ENCODE measurements at regions not wholly inside any gene's neighbourhood (a gene's known extent, or its start where the extent isn't known, plus 50 kb on each side); places are given as distances from the start of the nearest gene placed in this dataset.

DNA sequence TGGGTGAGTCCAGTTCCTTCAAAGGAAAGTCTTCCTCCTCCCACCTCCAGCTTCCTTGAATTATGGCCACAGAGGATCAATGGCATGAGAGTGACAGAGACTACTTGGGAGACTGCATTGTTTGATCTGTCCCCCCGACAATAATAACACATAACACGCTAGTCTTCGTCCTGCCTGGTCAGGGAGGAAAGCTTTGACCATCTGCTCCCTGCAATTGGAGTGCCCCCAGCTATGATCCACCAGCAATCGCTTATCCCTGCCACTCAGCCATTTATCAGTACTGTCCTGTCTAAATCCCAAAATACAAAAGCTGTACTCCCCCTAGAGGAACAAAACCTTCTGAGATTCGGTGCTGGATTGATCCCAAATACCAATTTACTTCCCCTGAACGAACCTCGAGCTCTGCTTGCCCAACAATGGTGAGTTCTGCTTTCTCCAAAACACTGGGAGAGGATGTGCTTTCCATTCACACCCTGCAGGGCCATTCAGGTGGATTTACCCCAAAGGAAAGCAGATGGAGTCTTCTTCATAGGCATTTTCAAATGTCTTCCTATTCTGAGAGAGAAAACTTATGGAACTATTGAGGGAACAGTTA, 466.7 kb downstream of the TSHZ3 start:
- peaks cover 0 to 3% of the 10 kb centered on the region in 2 donors for H3K9me3 ChIP-seq (replicated peaks in 1 of 2; ENCODE audit: control insufficient read depth in 1 of 2, insufficient read depth in 1 of 2, low read length in 2 of 2)
- H3K27ac ChIP-seq (ENCODE audit: low read depth in 1 of 2, low read length in 2 of 2): no peak overlapping the region
- 52% methylated on average over 7 of the region's 7 CpGs for WGBS (ENCODE audit: insufficient coverage)
- peaks cover 31 to 33% of the 10 kb centered on the region in 2 donors for H3K4me1 ChIP-seq (ENCODE audit: control insufficient read depth in 1 of 2, insufficient read depth in 2 of 2, low read length in 2 of 2)
- Mint-ChIP-seq H3K4me3 (no peak overlapping the region), H3K9me3 (peaks cover 0 to 6% (median 2%) of the 10 kb centered on the region in 7 donors), H3K4me1 (peaks cover 23% of the 10 kb centered on the region), H3K27ac (no peak overlapping the region), H3K36me3 (no peaks in the 10 kb centered on the region), H3K27me3 (ENCODE audit: low read depth in 3 of 3) (peaks cover 0 to 7% (median 3%) of the 10 kb centered on the region in 3 donors)
- no peaks in the 10 kb centered on the region for H3K36me3 ChIP-seq (replicated peaks in 1 of 2; ENCODE audit: control insufficient read depth in 1 of 2, insufficient read depth in 2 of 2, low read length in 2 of 2)
- H3K4me3 ChIP-seq (replicated peaks in 1 of 3; ENCODE audit: low read depth in 2 of 3, low read length in 3 of 3): no peak overlapping the region
- H3K9ac ChIP-seq (ENCODE audit: insufficient read depth, low read length, poor library complexity, severe bottlenecking): no peak overlapping the region
- TF ChIP-seq, protein P1, sequence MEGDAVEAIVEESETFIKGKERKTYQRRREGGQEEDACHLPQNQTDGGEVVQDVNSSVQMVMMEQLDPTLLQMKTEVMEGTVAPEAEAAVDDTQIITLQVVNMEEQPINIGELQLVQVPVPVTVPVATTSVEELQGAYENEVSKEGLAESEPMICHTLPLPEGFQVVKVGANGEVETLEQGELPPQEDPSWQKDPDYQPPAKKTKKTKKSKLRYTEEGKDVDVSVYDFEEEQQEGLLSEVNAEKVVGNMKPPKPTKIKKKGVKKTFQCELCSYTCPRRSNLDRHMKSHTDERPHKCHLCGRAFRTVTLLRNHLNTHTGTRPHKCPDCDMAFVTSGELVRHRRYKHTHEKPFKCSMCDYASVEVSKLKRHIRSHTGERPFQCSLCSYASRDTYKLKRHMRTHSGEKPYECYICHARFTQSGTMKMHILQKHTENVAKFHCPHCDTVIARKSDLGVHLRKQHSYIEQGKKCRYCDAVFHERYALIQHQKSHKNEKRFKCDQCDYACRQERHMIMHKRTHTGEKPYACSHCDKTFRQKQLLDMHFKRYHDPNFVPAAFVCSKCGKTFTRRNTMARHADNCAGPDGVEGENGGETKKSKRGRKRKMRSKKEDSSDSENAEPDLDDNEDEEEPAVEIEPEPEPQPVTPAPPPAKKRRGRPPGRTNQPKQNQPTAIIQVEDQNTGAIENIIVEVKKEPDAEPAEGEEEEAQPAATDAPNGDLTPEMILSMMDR (IDR thresholded peaks at IDR 0.05): peak; percentile 27
- intact Hi-C loops (cut with micrococcal nuclease): no loop called here
- H4K20me1 ChIP-seq (ENCODE audit: insufficient read depth, low read length): no peaks in the 10 kb centered on the region
- peak; percentile 21 to 44 (median 36) for DNase-seq
- no peak overlapping the region for H3K4me2 ChIP-seq (replicated peaks; ENCODE audit: extremely low read depth, low read length, poor library complexity, severe bottlenecking)
- H3K79me2 ChIP-seq (ENCODE audit: insufficient read depth, low read length): no peaks in the 10 kb centered on the region
- H3K27me3 ChIP-seq (ENCODE audit: control insufficient read depth in 2 of 2, insufficient read depth in 2 of 2, low read length in 2 of 2): no peaks in the 10 kb centered on the region
- H2AFZ ChIP-seq (ENCODE audit: insufficient read depth, low read depth, low read length, poor library complexity, severe bottlenecking): no peak overlapping the region

DNA sequence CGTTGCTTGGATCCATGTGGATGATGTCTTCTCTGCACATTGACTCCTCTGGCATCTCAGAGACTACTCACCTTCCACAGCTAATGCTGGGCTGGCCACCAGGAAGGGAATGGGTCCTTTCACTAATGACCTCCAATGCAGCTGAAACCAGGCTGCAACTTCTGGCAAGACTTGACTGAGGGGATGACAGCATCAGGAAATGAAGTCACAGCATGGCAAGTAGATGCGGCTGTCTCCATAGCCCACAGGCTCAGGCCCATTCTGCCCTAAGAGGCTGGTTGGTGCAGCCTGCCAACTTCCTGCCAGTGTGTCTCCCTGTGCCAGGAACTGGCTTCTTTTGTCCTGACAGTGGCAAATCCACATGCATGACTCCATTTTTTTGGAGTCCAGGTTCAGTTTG, 467.3 kb downstream of the TSHZ3 start:
- Histone ChIP-seq H3K4me3 (replicated peaks in 1 of 3; ENCODE audit: low read depth in 2 of 3, low read length in 3 of 3) (no peak overlapping the region), H3K9me3 (replicated peaks in 1 of 2; ENCODE audit: control insufficient read depth in 1 of 2, insufficient read depth in 1 of 2, low read length in 2 of 2) (peaks cover 0 to 3% of the 10 kb centered on the region in 2 donors), H3K9ac (ENCODE audit: insufficient read depth, low read length, poor library complexity, severe bottlenecking) (no peak overlapping the region), H3K4me2 (replicated peaks; ENCODE audit: extremely low read depth, low read length, poor library complexity, severe bottlenecking) (no peak overlapping the region), H3K4me1 (ENCODE audit: control insufficient read depth in 1 of 2, insufficient read depth in 2 of 2, low read length in 2 of 2) (peaks cover 37 to 39% of the 10 kb centered on the region in 2 donors), H3K27me3 (ENCODE audit: control insufficient read depth in 2 of 2, insufficient read depth in 2 of 2, low read length in 2 of 2) (no peaks in the 10 kb centered on the region), H3K79me2 (ENCODE audit: insufficient read depth, low read length) (no peaks in the 10 kb centered on the region), H4K20me1 (ENCODE audit: insufficient read depth, low read length) (no peaks in the 10 kb centered on the region), H3K27ac (ENCODE audit: low read depth in 1 of 2, low read length in 2 of 2) (no peak overlapping the region), H3K36me3 (replicated peaks in 1 of 2; ENCODE audit: control insufficient read depth in 1 of 2, insufficient read depth in 2 of 2, low read length in 2 of 2) (no peaks in the 10 kb centered on the region), H2AFZ (ENCODE audit: insufficient read depth, low read depth, low read length, poor library complexity, severe bottlenecking) (no peak overlapping the region)
- H3K4me3 Mint-ChIP-seq: no peak overlapping the region
- DNase-seq: no peak
- intact Hi-C loops (cut with micrococcal nuclease): no loop called here
- TF ChIP-seq, protein P1 (IDR thresholded peaks at IDR 0.05): no peak
- 21% methylated on average over 1 of the region's 2 CpGs for WGBS (ENCODE audit: insufficient coverage)
- H3K36me3 Mint-ChIP-seq: no peaks in the 10 kb centered on the region
- peaks cover 0 to 7% (median 3%) of the 10 kb centered on the region in 3 donors for H3K27me3 Mint-ChIP-seq (ENCODE audit: low read depth in 3 of 3)
- no peak overlapping the region for H3K27ac Mint-ChIP-seq
- H3K9me3 Mint-ChIP-seq: peaks cover 0 to 6% (median 3%) of the 10 kb centered on the region in 7 donors
- peaks cover 29% of the 10 kb centered on the region for H3K4me1 Mint-ChIP-seq
